Non-pigmented ciliary epithelial cell (primary cell): ENCODE measurements at regions not wholly inside any gene's neighbourhood (a gene's known extent, or its start where the extent isn't known, plus 50 kb on each side); places are given as distances from the start of the nearest gene placed in this dataset.

Experiments used
- DNase-seq: peaks from one replicate; pipeline ENCODE4 v3.0.0-alpha.2; 2010; ENCODE audit warnings: low read depth

DNA sequence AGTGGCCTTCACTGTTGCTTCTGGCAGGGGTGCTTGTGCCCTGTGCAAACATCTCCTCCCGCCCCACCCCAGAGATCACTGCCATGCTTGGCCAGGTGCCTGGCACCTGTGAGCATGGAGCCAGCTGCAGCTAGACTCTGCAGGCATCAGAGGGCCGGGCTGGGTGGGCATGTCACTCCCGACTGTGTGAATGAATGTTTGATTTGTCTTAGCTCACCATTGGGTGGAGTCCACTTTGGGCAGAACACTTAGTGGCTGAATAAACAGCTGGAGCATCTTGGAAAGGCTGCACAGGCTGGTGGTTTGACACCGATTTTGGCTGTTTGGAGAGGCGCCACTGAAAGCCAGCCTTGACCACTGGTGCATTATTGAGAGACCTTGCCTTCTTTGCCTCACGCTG is 267.3 kb downstream of the DLEU7 start:
- no peak for DNase-seq

DNA sequence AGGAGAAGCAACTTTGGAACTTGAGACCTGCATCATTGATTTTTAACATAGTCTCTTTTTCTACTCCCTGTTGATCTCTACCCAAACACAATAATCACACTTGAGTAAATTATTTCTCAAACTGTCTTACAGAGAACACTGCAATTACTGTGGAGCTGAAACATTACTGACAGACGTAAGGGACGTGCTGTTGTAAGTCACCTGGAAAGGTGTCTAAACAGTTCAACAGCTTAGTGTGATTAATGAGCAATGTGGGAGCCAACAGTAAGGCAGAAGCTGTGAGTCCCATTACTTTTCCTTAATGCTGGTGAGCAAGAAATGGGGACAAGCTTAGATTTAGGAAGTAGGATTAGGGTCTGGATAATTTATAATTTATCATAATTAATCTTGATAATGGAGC is 265.7 kb downstream of the DLEU7 start:
- DNase-seq, result no peak

DNA sequence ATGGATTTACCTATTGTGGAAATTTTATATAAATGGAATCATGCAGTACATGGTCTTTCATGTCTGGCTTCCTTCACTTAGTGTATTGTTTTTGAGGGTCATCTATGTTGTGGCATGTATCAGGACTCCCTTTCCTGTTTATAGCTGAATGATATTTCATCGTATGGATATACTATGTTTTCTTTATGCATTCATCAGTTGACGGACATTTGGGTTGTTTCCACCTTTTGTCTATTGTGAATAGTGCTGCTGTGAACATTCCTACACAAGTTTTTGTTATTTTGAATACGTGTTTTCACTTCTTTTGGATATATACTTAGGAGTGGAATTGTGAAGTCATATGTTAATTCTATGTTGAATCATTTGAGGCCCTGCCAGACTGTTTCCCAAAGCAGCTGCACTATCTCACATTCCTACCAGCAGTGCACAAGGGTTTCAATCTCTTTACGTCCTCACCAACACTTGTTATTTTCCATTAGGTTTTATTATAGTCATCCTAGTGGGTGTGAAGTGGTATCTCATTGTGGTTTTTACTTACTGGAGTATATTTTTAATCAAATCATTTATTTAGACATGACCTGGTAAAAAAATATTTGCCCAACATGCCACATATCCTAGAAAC is 262.7 kb downstream of the DLEU7 start:
- peak; percentile 89 for DNase-seq

DNA sequence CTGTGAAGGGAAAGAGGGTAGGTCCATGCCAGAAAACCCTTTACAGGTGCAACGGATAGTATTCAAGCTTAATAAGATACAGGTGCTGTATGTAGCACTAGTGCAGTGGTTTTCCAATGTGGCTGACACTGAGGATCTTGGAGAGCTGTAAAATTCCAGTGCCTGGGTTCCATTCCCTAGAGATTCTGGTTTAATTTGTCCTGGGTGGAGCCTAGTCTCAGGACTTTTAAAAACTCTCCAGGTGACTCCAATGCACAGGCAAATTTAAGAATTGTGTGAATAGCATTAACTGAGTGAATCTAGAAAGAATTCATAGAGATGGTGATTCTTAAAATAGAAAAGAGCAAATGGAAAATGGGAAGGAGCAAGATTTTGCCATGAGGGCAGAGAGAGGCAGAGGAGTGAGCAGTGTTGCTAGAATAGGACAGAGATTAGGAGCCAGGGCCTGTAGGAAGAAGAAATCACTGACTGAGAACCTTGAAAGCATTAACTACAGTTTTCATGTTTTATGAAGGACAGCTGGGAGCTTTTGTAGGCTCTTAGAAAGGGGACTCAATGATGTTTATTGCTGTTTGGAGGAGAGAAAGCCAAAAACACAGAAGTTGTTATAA is 261.8 kb downstream of the DLEU7 start:
- no peak for DNase-seq

DNA sequence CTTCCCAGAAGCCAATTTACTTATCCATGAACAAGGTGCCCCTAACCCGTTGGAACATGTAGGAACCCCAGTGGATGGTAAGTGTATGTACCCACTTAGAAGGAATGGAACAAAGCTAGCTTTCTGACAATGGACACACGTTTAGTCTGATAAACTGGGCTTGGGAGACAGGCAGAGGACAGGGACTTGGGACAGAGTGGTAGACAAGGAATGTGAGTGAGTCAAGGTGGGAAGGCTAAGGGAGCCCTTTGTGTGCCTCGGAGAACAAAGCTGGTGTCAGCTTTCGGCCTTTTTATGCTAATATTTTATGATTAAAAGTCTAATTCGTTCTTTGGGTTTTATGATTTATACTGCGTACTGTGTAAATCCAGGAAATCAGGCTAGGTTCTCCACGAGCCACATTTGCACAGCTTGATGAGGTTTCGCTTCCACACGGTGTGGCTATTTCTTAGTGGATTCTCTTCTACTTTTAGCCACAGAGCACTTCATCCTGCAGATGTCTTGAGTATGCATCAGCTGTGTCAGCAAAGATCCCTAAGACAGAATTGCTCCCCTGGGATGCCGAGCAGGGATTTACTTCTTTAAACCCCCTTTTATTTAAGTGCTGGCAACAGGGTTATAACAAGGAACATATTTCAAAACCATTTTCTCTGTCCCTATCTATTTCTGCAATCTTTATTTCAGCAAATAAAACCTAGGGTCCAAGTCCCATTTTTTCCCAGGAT is 258.5 kb downstream of the DLEU7 start:
- DNase-seq, result no peak

DNA sequence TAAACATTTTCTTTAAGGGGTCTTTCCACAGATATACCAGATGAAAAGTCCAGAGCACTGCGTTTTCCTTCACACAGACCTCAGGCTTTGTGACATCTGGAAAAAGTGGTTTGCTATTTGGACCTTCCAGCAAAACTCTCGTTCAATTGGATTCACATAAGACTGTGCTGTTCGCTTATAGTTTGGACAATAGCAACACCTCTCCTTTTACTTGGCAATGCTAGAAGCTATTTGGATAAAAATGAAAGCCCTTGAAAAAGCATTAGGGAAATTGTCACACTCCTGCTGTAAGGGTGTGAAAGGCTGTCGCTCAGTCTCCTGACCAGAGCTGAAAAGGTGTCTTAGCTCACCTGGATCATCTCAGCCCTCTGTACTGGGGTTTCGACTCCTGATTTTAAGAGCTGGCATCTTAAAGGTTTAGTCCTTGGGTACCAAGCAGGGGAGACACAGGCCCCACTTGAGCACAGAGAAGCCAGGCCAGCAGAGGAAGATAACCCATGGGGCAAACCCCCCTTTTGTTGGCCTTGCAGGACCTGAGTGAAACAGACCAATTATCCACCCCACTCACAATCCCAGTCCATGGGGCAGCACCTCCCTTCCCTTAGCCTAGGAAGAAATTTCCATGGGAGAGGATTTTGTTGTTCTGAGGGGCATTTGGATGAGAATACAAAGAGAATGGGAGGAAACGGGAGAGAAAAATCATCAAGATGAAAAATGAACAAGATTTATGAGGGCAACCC is 257.6 kb downstream of the DLEU7 start:
- DNase-seq, result no peak

DNA sequence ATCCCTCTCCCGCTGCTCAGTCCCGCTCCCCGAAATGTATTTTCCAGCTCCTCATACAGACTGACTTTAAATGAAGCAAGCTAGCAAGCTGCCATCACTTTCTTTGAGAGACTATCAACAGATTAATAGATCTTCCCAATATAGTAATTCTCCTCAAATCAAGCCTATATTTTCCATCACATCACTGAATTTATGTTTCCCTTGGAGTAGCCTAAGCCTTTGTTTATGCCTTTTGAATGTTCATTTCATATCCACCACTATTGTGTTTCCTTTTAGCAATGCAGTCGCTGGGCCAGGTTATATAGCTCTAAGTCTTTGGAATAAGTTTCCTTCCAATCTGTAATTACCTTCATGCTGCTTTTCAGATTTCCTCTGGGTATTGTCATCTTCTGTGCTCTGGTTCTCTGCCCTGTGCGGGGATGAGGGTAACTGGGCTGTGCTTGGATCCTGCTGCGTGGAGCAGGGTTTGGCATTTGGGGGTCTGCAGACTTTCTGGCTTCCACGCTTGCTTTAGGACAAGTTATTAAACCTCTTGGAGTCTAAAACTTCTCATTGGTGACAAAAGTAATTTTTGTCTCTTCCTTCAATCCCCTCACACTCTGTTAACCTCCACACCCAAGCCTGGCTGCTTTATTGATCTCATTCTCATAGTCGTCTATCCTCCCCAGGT is 256.9 kb downstream of the DLEU7 start:
- DNase-seq, result no peak

DNA sequence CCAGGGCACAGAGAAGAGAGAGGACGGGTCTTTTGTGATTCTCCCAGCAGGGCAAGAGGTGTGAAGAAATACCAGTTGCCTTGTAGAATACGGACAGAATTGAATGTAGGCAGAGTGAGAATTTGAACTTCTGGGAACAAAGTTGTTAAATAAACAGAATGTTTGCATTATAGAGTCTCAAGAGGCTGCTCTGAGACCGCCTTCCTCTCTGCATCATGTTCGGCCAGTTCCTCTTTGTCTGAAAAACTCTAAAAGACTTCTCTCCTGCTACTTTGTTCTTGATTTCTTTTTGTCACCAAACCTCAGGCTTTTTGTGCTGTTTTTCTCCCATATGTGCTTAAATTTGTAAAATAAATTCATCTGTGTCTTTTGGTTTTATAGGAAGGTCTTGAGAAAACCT is 256.4 kb downstream of the DLEU7 start:
- DNase-seq, result no peak

DNA sequence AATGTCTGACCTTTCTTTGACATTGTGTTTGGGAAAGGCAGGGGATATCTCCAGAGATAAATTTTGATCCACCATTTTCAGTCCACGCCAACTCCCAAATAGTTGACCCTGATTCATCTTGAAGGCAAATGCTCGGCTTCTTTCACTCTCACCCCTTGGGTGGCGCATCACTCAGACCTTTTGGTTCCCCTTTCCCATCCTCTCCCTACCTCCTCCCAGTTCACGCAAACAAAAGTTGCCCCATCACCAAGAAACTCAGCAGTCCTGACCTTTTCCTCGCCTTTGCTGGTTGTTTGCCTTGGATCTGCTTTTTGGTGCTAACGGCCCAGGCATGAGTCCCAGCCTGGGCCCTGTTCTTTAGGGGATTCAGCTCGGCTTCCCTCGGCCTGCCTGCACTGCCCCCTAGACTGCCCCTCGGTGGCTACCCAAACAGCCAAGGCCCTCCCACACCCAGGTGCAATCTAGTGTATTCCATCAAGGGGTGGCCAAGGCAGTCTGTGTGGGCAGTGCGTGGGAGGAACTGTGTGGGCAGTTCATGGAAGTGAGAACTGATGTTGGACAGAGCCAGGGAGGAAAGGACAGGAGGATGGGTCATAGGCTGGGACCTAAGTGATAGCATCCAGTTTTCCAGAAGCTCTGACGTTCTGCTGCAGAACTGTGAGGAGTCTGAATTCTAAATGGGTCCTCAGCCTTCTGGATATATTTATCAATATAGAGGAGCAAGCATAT is 255.7 kb downstream of the DLEU7 start:
- no peak for DNase-seq

DNA sequence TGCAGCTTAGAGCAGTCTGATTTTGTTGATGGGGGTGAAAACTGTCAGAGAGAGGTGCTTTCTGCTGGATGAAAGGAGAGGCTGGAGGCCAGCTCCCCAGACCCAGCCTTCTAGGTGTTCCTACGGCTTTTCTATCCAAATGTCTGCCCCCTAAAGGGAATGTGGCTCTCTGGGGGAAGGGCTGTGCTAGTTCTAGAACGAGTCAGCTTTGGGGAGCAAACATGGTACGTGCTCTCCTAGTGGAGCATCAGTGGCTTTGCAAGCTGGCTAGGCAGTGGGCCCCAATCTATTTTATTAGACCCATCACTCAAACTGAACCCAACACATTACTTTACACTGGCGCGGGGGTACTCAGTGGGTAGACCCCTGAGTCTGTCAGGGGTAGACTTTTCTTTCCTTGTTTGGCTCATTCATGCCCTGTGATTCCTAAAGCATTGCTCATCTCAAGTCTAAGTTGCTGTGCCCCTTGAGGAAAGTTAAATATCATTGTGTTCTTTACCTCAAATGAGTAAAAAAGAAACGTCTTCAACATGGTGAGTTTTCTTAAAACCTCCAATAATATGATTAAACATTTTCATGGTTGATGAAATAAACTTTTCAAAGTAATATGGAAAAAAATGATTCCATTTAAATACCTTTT is 254.9 kb downstream of the DLEU7 start:
- DNase-seq, result no peak

DNA sequence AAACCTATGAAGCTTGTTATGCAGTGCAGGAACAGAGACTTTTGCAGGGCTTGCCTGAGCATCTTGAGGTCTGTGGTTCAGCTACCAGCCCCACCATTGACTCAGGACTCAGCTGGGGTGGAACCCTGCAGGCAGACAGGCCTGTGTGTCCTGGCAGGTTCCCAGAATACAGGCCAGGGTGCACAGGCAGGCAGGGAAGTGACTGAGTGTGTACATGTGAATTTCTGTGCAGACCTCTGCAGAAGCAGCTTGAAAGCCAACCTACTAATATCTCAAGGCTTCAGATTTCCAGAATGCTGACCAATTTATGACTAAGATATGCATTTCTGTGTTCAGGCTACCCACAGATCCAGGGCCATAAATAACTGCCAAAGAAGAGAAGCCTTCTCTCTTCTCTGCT is 254.4 kb downstream of the DLEU7 start:
- DNase-seq, result peak; percentile 95

DNA sequence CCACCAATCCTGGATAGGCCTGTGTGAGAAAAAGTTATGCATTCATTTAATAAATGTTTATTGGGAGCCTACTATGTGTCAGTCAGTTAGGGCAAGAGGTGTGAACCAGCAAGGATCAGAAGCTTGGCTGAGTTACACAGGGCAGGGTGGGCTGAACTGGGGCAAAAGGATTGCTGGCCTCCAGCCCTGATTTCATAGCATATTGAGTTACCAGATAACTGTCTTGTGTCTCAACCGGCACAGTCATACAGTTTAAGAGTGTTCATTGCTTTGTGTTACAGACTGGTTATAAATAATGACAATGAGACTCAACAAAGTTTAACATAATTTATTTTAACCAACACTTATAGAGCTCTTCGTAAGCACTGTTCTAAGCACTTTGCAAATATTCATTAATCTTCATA is 253.8 kb downstream of the DLEU7 start:
- peak; percentile 70 for DNase-seq

DNA sequence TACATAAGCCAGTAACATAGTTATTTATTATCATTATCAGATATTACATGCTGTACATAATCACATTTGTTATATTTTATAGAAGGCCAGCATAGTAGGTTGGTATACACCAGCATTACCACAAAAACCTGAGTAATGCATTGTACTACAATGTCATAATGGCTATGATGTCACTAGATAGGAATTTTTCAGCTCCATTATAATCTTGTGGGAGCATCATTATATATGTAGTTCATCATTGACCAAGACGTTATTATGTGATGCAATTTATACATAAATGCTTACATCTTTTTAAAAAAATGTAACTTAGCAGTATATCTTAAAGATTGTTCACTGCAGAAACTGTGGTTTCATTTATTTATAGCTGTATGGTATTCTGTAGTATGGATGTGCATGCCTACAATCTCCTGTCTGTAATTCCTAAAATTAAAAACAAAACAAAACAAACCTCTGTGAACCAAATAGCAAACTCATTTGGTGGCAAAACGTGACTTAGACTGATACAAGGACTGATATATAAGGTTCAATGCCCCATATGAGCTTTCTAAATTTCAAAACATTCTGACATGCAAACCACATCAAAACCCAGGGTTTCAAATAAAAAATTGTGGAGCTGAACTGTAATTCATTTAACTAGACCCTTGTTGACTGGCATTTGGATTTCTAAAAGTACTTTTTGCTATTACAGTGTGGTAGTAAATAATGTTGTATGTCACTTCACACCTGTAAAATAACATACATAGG is 250.9 kb downstream of the DLEU7 start:
- DNase-seq, result peak; percentile 69

DNA sequence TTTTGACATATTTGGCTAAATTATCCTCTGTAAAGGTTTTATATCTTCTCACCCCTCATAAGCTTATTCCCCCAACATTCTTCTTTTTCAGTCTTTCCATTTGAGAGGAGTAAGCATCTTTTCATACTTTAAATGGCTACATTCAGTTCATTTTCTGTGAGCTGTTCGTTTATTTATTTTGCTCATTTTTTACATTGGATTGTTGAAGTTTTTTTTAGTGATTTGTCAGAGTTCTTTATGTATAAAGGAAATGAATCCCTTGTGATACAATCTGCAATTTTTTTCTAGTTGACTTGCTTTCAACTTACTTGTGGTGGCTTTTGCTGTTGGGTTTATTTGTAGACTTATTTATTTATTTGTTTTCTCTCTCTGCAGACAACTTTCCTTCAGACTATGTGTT is 250.3 kb downstream of the DLEU7 start:
- DNase-seq, result no peak

DNA sequence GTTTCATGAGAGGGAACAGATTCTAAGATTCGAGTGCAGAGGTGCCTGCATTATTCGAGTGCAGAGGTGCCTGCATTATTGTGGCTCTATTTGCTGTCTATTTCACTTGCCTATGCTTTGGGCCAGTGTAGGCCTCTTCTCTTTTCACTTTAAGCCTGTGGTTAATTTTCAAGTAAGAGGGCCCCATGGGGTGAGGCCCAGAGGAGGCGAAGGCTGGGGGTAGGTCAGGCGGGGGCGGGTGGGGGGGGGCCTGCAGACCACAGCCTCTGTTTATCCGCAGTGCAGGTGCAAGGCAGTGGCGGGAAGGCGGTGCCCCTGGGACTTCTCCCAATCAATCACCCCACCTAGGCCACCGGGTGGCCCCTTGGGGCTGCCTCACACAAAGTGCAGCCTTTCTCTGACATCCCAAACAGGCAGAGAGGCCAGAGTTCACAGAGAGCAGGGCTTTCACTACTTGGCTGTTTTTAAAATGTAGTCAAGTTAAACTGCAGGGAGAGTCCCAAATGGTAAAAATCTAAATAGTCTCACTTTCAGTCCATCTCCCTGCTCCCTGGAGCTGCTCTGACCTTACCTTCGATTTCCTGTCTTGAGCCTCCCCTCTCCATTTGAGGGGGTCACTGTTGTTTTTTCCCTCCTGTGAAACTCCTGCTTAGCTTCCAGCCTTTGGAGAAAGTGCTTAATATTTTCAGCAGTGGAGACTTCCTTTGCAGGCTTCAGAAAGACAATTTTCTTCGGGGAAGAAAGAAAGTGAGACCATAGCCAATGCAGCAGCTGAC is 249.0 kb downstream of the DLEU7 start:
- no peak for DNase-seq

DNA sequence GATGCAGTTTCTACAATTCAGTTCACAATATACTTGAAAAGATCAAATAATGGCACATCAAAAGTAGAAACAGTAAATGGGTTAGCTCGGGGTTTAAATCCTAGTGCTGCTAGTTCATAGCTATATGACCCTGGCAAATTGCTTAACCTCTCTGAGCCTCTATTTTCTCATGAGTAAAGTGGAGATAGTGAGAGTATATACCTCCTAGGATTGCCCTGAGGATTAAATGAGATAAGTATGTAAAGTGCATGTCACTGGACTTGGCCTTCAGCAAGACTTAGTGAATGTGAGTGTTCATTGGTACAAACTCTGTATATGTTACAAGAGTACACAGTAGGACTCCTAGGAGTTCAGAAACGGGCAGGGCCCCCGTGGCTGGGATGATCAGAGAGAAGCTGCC is 248.3 kb downstream of the DLEU7 start:
- DNase-seq, result no peak

DNA sequence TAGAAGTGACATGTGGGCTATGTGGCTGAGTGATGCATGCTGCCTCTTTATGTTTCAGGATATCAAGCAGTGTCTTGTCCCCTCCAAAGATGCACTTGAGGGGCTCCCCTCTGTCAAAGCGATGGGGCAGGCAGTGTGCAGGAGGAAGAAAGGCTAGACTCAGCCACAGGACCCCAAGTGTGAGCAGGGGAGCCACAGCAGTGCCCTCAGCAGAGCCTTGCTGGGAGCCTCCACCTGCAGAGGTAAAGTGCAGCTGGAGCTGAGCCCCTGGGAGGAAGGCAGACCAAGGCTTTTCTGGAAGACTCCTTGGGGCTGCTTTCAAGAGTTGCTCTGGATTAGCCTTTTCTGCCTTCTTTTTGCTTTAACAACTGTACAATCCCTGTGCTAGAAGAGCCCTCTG is 247.3 kb downstream of the DLEU7 start:
- DNase-seq, result no peak

DNA sequence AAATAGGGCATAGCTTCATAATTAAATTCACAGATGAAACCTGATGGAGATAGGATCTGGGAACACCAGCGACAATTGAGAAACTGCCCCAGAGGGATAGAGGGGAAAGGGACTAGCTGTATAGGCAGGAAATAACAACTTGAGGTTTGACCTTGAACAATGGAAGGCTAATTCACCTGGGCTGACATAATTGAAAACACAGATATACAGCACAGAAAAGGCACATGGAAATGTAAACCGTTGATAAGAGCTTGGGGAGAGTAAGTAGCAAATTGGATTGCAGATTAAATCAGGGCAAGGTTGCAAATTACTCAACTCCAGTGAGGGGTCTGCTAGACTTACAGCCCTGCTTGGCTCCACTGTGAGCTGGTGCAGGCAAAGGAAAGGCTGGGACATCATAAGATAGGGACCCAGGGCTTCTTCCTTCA is 246.7 kb downstream of the DLEU7 start:
- no peak for DNase-seq

DNA sequence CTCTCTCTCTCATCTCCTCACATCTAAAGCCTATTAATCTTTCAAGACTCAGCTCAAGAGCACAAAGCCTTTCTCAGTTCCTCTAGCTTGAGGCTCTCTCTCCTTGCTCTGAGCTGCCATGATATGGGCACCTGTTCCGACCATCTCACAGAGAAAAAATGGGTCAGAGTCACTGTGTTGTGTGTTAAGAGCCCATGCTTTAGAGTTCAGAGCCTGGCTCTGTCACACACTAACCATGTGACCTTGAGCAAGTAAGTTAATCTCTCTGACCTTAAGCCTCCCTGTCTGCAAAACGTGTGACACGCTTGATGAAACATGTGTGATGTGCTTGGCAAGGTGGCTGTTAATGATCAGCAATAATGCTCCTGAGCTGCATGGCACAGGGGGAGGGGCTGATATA is 245.2 kb downstream of the DLEU7 start:
- DNase-seq, result no peak

DNA sequence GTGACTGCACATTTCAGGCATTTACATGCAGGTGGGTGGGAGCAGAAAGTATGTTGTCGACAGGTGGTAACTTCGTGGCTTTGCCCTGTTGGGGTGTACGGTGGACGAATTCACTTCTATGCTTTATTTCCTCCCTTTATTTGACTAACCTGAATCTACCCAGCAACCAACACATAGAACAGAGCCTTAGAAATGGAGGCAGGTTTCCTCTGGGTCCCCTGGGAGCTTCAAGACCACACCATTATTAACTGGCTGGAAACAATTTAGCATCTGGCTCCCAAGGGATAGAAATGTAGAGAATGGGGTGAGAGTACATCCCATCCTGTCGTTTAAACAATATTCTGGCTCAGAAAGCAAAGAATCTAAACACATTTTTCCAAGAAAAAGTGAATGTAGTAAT is 244.4 kb downstream of the DLEU7 start:
- no peak for DNase-seq
